NCI-H1105 treated with DMSO at 0.1 percent for 48 hours (cell line): ENCODE measurements at regions not wholly inside any gene's neighbourhood (a gene's known extent, or its start where the extent isn't known, plus 50 kb on each side); places are given as distances from the start of the nearest gene placed in this dataset.

Experiments used
- DNase-seq: peaks from one replicate; lab custom pipeline; 2025; lab: John Stamatoyannopoulos, UW

DNA sequence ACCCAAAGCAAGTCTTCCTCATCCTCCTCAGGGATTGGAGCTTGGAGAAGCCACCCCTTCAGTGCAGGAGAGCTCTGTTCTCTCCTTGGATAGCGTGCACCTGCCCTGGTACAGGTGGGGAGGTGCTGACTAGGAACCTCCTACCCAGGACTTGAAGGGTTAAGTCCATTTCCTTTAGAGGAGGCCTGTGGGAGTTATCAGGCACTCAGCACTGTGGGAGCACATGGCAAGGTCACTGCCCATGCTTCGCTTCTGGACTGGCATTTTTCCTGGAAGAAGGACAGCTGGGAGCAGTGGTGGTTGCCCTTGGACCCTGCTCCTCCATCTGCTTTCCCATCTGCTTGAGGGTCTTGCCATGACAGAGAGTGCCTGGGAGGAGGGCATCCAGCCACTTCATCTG, 142.8 kb downstream of the CXCL12 start:
- DNase-seq, result no peak

DNA sequence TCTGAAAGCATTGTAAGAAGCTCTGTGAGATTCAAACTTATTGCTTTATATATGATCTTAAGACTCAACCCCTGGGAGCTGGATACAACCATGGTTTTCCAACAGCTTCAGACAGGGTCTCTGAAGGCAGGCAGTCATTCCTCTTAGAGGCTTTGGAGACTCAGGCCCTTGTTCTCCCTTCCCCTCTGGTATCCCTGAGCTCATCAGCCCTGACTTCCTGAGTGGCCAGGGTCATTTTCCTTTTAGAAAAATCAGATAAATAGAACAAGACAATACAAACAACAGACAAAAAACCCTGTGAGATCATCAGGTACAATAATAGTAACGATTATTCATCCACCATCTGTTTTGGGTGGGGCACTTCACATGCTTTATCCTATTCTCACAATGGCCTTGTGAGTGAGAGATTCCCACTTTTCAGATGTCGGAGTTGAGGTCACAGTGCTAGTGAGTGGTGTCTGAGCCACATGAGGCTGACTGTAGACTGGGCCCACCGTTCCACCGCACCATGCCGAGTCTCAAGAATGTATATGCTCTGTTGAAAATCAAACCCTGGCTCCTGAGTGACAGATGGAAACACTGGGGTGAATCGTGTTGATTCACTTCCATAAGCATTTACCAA, 144.2 kb downstream of the CXCL12 start:
- no peak for DNase-seq

DNA sequence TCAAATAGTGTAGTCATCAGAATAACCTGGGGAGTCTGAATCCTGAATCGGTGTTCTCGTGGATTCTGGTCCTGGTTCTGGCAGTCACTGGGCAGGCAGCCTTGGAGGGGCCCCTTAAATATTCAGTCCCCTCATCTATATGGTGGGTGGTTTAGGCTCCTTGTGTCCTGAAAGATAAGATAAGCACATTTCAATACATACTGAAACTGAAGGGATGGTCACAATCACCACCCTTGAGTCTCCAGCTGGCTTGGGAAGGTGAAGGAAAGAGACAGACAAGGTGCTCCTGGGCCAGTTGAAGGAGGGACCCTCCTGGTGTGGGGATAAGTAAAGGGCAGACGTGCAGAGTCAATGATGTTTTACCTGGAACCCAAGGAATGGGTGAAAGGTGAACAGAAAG, 146.7 kb downstream of the CXCL12 start:
- DNase-seq, result no peak

DNA sequence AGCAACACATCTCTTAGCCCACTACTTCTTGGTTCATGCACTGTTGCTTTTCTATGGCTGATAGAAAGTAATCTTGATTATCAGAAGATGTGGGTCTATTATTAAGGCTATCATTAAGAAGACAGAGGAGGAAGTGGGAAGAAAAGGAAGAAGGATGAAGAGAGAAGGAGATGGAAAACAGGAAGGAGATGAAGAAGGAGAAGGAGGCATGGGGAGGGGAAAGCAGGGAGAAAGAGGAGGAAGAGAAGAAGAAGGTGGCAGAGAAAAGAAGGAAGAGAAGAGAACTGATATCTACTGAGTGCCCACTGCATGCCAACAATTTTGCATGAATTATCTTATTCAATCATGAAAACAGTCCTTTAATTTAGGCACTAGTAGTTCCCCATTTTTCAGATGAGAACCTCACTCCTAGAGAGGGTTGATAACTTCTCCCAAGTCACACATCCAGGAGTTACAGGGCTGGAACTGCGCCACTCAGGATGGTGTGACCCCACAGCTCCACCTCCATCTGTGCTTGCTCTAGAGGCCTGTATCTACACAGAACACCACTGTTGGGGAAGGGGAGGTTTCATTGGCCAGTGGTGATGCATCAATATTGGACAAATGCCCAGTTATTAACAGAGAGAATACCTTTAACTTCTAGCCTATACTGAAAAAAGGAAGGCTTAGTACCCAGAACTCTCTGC, 147.4 kb downstream of the CXCL12 start:
- DNase-seq, result no peak

DNA sequence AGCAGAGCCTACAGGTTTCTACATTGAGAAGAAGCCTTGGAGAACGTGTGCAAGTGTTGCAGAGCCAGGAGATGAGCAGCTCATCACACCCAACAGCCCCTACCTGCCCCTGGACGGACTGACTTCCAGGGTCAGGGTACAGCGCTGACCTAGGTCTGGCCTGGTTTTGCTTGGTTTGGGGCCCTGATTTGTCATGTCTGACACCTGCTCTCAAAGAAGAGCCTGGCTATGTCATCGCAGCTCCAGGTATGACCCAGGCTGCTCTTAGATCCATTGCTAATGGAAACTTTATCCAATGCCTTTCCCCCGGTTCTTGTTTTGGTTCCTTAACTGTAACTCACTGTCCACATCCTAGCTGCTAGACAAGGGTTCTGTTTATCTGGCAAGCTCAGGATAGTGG, 149.5 kb downstream of the CXCL12 start:
- no peak for DNase-seq

DNA sequence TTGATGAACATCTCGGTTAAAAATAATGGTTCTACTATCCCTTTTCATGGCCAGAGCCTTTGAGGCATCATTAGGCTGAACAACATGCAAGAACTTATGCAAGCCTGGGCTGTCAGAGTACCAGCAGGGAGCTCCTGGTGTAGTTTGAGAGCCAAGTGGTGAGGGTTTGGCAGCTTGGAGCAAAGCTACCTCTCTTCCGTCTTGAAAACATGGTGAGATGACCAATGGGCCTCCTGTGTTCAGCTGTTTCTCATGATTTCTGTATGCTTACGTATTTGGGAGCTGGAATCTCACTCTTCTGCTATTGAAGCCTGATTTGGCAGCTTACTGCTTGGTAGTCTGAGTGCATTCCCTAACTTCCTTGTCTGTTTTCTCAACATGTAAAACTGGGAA, 150.4 kb downstream of the CXCL12 start:
- DNase-seq, result no peak

DNA sequence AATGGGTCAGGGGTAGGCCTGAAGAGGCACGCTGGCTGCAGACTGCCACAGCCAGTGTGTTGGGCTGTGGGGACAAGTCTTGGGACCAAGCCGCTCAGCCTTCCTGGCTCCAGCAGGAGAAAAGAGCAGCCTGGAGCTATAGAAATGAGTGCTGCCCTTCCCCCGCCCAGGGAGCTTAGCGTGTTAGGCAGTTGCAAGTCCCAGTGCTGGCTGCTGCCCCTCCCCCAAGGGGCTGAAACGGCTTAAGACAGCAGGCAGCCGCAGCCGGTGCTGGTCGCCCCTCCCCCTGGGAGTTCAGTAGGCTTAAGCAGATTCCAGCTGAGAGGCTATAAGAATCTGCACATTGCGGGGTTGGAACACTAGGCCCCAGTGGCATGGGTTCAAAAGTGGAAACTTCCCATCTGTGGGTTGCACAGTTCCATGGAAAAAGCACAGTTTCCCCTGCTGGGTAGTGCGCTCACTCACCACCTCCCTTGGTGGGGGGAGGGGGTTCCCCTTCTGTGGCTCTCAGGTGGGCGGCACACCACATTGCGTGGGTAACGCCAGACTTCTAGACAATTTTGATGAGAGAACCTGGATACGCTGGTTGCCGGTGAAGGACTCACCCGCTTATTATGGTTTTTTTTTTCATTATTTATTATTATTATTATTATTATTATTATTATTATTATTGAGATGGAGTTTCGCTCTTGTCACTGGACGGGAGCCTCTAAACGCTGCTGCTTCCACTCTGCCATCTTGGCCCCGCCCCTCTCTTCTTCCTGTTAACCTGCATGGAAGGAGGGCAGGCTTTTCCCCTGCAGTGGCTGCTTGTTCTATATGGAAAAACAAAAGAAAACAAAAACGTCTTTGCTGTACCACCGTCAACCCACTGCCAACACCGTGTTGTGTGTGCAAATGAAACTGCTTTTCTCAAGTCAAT, 151.1 kb downstream of the CXCL12 start:
- DNase-seq, result no peak

DNA sequence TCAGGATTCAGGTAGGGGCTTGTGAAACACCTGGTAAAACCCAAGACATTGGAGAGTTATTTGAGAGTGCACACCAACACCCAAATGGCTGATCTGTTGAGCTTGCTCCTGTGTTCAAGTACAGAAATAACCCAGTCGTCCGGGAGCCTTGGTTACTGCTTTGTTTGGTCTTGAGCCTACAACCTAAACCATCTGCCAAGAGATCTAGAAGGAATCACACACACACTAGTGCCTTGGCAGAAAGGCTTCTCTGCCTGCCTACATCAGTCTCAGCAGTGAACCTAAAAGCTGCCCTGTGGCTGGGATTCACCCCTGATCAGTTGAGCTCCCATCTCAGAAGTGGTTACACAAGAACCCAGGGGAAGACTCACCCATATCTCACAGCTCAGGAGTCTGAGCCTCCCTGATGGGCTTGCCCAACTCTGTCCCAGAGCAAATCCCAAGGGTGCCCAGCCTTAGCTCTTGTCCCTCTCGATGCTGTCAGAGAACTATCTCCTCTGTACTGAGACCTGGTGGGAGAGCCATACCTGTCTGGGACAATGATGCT, 167.6 kb downstream of the CXCL12 start:
- DNase-seq, result no peak

DNA sequence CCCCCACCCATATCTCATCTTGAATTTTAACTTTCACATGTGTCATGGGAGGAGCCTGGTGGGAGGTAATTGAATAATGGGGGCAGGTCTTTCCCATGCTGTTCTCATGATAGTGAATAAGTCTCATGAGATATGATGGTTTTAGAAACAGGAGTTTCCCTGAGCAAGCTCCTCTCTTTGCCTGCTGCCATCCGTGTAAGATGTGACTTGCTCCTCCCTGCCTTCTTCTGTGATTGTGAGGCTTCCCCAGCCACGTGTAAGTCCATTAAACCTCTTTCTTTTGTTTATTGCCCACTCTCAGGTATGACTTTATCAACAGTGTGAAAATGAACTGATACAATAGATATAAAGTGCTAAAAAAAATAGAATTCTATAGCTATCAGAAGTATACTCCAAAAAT, 168.8 kb downstream of the CXCL12 start:
- no peak for DNase-seq

DNA sequence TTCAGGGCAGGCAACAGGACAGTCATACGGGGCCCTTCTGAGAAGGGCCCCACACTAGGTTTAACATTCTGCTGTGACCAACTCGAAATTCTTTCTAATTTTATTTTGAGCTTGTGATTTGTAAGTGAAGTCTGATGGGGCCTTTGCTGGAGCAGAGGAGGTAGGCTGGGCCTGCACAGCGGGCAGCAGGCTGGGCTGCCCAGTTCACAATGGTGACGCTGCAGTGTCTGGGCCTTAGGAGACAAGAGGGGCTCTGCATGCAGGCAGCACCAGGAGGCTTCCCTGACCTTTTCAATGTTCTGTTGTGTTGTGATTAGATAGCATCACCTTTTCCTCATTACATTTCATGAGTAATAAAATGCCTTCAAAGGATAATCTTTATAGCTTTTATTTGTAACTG, 175.1 kb downstream of the CXCL12 start:
- no peak for DNase-seq

DNA sequence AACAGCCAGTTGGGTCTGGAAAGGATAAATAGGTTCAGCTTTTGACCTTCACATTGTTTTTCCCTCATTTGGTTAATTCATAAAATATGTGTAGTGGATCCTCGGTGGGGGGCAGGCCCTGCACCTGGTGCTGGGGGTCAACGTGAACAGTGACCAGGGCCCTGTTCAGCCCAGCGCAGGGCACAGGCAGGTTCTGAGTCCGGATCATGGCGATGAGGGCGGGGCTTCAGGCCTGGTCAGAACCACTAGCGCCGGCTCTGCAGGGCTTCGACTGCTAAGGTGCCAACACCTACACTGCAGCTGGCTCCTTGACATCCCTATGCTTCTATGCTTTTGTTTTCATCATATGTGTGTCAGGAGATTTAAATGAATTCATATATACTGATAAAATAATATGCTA, 177.7 kb downstream of the CXCL12 start:
- no peak for DNase-seq

DNA sequence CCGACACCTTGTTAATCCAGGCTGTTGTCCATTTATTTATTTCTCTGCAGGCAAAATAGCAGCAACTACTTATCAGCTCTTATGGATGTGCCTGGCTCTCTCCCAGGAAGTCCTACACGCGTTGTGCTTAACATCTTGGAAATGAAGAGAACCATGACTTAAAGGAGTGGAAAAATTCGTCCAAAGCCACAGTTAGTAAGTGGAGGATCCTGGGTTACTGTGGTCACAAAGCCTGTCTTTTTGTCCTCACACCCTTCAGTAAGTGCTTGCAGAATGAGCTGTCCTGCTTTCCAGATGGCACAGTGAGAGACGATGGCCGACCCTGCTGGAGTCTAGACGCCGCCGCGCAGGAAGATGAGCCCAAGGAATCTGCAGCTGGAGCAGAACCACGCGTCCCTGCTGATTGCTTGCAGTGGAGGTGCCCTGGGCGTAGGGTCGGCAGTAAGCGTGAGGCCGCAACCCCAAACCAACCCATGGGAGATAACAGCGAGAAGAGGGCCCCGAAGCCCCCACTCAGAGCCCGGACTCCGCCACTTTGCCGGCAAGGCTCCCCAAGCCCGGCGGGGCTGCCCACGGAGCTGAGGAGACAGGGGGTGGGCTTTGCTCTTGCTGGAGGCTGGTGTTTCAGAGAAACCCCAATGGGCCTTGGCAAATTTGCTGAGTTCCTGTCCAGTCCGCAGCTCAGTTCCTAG, 178.6 kb downstream of the CXCL12 start:
- no peak for DNase-seq

DNA sequence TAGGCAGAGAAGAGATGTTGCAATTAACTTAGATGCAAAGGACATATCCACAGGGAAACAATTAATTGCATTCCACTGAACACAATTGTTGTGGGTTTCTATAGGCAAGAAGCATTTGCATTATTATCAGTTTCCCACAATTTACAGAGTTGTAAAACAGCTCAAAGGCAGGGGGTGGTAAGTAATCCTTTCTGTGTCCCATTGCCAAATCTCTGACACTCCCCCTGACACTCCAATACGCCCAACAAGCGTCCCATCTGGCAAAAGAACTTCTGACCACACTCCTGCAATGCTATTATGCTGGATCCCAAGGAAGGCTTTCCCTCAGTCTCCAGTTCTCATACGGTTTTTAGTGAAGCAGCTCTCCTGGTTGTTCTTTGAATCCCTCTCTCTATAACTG, 179.8 kb downstream of the CXCL12 start:
- DNase-seq, result no peak

DNA sequence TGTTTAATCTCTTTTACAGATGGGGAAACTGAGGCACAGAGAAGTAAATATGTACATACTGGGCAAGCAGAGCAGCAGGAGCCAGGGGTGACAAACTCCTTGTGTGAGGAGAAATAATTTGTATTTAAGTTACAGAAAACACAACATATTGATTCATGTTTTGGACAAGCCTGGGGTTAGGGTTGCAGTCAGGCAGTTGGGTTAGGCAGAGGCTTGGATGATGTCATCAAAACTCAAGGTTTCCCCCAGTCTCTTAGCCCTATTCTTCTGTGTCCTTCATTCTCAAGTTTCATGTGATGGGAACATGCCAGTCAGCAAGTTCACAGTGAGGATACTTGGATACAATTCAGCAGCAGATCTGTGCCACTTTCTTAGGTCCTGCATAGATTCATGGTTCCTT, 181.4 kb downstream of the CXCL12 start:
- no peak for DNase-seq

DNA sequence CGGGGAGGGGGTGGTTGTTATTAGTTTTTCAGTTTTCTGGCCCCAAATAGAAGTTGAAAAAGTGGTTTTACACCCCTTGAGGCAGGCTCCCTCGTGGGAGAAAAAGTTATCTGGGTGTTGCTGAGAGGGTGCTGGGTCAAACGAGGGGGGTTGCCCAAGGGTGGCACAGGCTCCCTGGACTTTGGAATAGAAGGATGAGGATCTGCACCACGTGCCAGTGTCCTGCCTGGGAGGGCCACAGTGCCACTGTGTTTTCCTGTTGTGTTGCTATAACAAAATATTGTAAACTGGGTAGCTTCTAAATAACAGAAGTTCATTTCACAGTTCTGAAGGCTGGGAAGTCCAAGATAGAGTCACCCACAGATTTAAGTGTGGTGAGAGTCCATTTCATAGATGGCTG, 181.9 kb downstream of the CXCL12 start:
- no peak for DNase-seq

DNA sequence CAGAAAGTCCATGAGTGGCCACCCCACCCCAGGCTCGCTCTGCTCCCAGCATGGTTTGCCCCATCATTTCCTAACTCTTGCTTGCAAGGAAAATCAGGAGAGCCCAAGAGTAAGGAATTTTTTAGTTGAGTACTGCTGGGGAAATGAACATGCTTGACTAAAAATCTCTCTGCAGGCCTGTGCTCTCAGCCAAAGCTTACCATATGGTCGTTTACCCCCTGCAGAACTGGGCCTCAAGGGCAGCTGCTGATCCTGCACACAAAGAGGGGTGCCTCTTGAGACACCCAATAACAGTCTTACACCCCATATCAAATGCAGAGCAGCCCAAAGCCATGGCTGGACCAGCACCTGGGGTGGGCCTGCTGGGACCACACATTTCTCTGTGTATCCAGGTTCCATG, 183.2 kb downstream of the CXCL12 start:
- DNase-seq, result no peak

DNA sequence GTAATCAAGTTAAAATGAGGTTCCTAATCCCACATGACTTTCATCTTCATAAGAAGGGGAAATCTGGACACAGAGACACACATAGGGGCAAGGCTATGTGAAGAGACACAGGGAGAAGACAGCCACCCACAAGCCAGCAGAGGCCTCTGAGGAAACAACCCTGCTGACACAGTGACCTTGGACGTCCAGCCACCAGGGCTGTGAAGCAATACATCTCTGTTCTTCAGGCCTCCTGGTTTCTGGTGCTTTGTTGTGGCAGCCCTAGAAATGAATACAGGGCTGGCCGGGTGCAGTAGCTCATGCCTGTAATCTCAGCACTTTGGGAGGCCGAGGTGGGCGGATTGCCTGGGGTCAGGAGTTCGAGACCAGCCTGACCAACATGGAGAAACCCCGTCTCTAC, 183.9 kb downstream of the CXCL12 start:
- DNase-seq, result no peak

DNA sequence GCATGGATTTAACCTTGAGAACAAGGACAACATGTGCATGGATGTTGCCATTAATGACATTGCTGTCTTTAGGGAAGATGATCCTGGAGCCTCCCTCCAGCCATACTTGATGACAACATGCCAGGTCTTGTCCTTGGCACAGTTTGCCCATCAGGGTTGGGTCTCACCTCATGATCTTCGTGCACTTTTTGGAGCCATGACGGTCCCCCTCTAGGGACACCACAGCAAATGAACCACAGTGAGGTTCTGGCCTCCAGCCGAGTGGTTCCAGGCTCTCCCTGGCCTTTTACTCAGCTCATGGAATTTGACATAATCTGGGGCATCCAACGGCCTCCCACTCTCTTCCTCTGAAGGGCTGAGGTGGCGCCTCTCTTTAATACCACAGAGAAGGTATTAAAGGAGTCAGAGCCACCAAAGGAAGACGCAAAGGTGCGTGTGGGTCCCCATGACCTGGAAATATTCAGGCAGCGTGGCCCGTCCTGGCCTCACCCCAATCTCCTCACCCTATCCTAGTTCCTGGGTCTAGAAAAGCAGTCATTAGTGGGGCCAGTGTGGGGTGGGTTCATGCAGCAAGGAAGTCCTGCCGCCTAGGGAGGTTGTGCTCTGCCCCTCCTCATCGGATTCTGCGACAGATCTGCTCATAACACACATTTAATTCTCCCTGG, 184.8 kb downstream of the CXCL12 start:
- no peak for DNase-seq

DNA sequence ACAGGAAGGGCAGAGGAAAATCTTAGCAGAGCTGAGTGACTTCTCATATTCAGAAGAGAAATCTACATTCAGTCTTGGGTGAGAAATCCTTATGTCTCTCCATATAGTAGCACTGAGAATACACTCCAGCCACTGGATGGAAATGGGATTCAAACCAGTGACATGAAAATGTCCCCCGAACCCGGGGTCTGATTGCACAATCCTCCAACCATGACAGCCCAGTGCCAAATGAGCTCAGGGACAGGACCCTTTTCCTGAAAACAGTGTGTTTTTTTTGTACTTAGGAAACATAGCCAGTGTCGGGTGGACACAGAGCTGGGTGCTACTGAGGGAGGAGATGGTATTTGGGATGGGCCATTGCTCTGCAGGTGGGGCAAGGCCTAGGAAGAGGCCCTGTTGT, 185.6 kb downstream of the CXCL12 start:
- no peak for DNase-seq

DNA sequence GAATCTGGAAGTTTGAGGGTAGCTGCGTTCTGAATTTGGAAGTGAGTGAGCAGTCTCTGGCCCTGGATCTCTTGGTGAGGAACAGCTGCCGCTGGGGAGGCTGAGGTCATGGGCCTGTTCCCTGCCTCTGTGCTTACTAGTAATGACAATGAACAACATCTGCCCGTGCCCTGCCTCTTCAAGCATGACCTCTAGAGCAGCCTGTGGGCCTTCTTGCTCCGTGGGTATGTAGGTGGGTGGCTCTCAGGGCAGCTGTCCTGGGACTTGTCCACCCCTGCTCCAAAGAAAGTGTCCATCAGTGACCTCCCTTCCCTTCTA, 186.2 kb downstream of the CXCL12 start:
- no peak for DNase-seq

DNA sequence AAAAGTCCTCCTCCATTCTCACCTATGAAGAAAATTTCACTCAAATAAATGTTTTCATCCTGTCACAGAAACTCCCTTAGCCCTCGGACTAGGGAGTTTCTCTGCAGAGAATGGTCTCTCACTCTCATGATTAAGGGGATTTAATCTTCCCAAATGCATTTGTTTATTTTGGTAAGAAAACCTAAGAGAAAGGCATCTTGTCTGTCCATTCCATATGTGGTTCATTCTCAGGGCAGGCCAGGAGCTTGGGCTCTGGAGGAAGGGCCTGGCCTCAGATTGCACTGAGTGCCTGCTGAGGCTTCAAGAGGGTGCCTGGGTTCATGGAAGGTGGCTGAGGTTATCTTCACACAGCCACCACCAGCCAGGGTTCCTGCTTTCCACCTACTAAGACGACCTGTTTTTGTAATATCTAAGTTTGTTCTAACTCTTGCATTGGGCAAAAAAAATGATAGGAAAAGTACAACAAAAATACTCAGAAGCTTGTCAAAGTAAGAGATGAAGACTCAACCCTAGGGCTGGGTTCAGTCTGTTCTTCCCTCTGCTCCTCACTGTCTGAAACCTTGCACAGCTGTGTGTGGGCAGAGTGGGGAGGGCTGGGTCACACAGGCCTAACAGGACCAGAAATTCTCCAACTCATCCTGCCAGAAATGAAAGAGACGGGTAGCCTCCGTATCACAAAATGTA, 186.7 kb downstream of the CXCL12 start:
- DNase-seq, result no peak
